H1 (cell line): ENCODE measurements at regions not wholly inside any gene's neighbourhood (a gene's known extent, or its start where the extent isn't known, plus 50 kb on each side); places are given as distances from the start of the nearest gene placed in this dataset.

ENCODE experiments used
- BACH1 ChIP-seq: IDR thresholded peaks from 2 replicates; pipeline ENCODE4 v1.6.1; 2012; ENCODE audit warnings: low read length, improper control_type of control experiment
- RNF2 ChIP-seq: fragments of 200-900, 300-1000 bp; sonication (generic); IDR thresholded peaks from 2 replicates; pipeline ENCODE4 v1.7.1; 2016; ENCODE audit warnings: borderline replicate concordance, low read depth, mild to moderate bottlenecking, antibody characterized with exemption, low read length; ENCODE audit not compliant: poor library complexity, severe bottlenecking; ENCODE audit errors: missing control alignments

GRCh38 chr2:239876271-239876947 is 148.7 kb downstream of the NDUFA10 start (continued):
- no peak for TF ChIP-seq BACH1
- TF ChIP-seq RNF2: no peak
